ENCODE measurements at regions not wholly inside any gene's neighbourhood (a gene's known extent, or its start where the extent isn't known, plus 50 kb on each side); places are given as distances from the start of the nearest gene placed in this dataset.

GRCh38 chr11:116185551-116185950, 587.2 kb downstream of the BUD13 start:
- TF ChIP-seq MAZ (IDR thresholded peaks at IDR 0.05; ENCODE audit: borderline replicate concordance, low read depth, low read length): no peak
- no peak for TF ChIP-seq POLR2A (IDR thresholded peaks at IDR 0.05; ENCODE audit: low read length)
- no peak for TF ChIP-seq MYC (IDR thresholded peaks at IDR 0.05; ENCODE audit: borderline replicate concordance, low read length)
- no peak for TF ChIP-seq KDM5A (IDR thresholded peaks at IDR 0.05)
- TF ChIP-seq CTCF (IDR thresholded peaks at IDR 0.05): no peak
- TF ChIP-seq EP300 (IDR thresholded peaks at IDR 0.05): no peak
- TF ChIP-seq ELK1 (IDR thresholded peaks at IDR 0.05; ENCODE audit: low read depth, low read length): no peak
- TF ChIP-seq CBX8 (IDR thresholded peaks at IDR 0.05): no peak
- TF ChIP-seq MAX (IDR thresholded peaks at IDR 0.05): no peak
- TF ChIP-seq RFX5 (IDR thresholded peaks at IDR 0.05): no peak
- TF ChIP-seq BHLHE40 (IDR thresholded peaks at IDR 0.05; ENCODE audit: low read depth, low read length): no peak
